CD4-positive, alpha-beta T cell (primary cell): ENCODE measurements at regions not wholly inside any gene's neighbourhood (a gene's known extent, or its start where the extent isn't known, plus 50 kb on each side); places are given as distances from the start of the nearest gene placed in this dataset.

Experiments used
- ATAC-seq: fragments of 200-7000 bp; cut with Tn5 transposase; one replicate; pipeline ENCODE4 v1.10.0; 2022; ENCODE audit warnings: mild to moderate bottlenecking; ENCODE audit not compliant: poor library complexity
- CTCF ChIA-PET: fragments of 350-600 bp; sonication (Branson Sonifier 250); formaldehyde crosslinking; loops from one replicate; lab custom pipeline; 2021; ENCODE audit warnings: antibody characterized with exemption, inconsistent platforms; lab: Charles Lee
- POLR2A ChIA-PET: fragments of 350-600 bp; sonication (Branson Sonifier 250); formaldehyde crosslinking; loops from one replicate; lab custom pipeline; 2021; ENCODE audit warnings: antibody characterized with exemption, inconsistent platforms; lab: Charles Lee
- DNase-seq, 14 experiments: peaks; one replicate each; pipeline ENCODE4 v3.0.0-alpha.2; 2013 to 2020; ENCODE audit warnings: mixed read lengths in 2 of 14
- H3K27ac ChIP-seq, 2 donors: one replicate each; pipeline versions ENCODE4 v1.5.1 to v1.7.0; 2013; ENCODE audit warnings: low read length in 2 of 2, low read depth in 1 of 2, mild to moderate bottlenecking in 1 of 2
- H3K27me3 ChIP-seq, 2 experiments: 1 replicate in 1 of 2; 2 replicates in 1 of 2; pipeline versions ENCODE4 v1.6.1 to v1.7.0; 2013; ENCODE audit warnings: low read length in 2 of 2, control low read depth in 1 of 2, mild to moderate bottlenecking in 1 of 2, moderate library complexity in 1 of 2; ENCODE audit not compliant: insufficient read depth in 2 of 2, control insufficient read depth in 1 of 2
- H3K36me3 ChIP-seq: one replicate; pipeline ENCODE4 v1.6.1; 2013; ENCODE audit warnings: low read length, control low read depth; ENCODE audit not compliant: insufficient read depth
- H3K4me1 ChIP-seq: one replicate; pipeline ENCODE4 v1.6.1; 2013; ENCODE audit warnings: low read length, control low read depth; ENCODE audit not compliant: insufficient read depth
- H3K4me3 ChIP-seq: one replicate; pipeline ENCODE4 v1.5.1; 2013; ENCODE audit warnings: mild to moderate bottlenecking, low read length, moderate library complexity
- H3K9me3 ChIP-seq, 2 experiments: 1 replicate in 1 of 2; 2 replicates in 1 of 2; pipeline versions ENCODE4 v1.6.1 to v1.7.0; 2013; ENCODE audit warnings: low read length in 2 of 2, mild to moderate bottlenecking in 2 of 2, control low read depth in 1 of 2, moderate library complexity in 1 of 2; ENCODE audit not compliant: control insufficient read depth in 1 of 2, insufficient read depth in 1 of 2
- H3K27ac Mint-ChIP-seq: one replicate; pipeline ENCODE4 v1.8.0; 2020; ENCODE audit warnings: mixed read lengths
- H3K27me3 Mint-ChIP-seq: one replicate; pipeline ENCODE4 v1.8.0; 2021; ENCODE audit warnings: mixed read lengths
- H3K36me3 Mint-ChIP-seq: one replicate; pipeline ENCODE4 v1.8.0; 2021; ENCODE audit warnings: low read depth, mixed read lengths
- H3K4me1 Mint-ChIP-seq: one replicate; pipeline ENCODE4 v1.8.0; 2021; ENCODE audit warnings: low read depth, mixed read lengths
- H3K4me3 Mint-ChIP-seq: one replicate; pipeline ENCODE4 v1.8.0; 2020; ENCODE audit warnings: mild to moderate bottlenecking, mixed read lengths
- H3K9me3 Mint-ChIP-seq: one replicate; pipeline ENCODE4 v1.8.0; 2020; ENCODE audit warnings: mixed read lengths
- CTCF ChIP-seq: fragments of 200-600 bp; IDR thresholded peaks from one replicate; pipeline ENCODE4 v1.8.0; 2022; ENCODE audit warnings: antibody characterized with exemption, mild to moderate bottlenecking
- intact Hi-C, 2 experiments: fragments of 100-400 bp; cut with DNase I in 1 of 2; cut with micrococcal nuclease in 1 of 2; formaldehyde crosslinking; loops; one replicate each; pipeline versions ENCODE4 v1.15.1 to v1.9.0; 2023 to 2025; cut with DNase I, micrococcal nuclease

- Histone ChIP-seq H3K4me1 (no peaks in the 10 kb centered on the region), H3K27ac (no peak overlapping the region), H3K27me3 (peaks cover 0 to 11% of the 10 kb centered on the region in 2 experiments), H3K36me3 (no peaks in the 10 kb centered on the region), H3K9me3 (peaks cover 0 to 17% of the 10 kb centered on the region in 2 experiments), H3K4me3 (no peak overlapping the region)
- Mint-ChIP-seq H3K27me3 (peaks cover 10% of the 10 kb centered on the region), H3K36me3 (no peaks in the 10 kb centered on the region), H3K4me1 (no peaks in the 10 kb centered on the region), H3K27ac (no peak overlapping the region), H3K4me3 (no peak overlapping the region), H3K9me3 (no peaks in the 10 kb centered on the region)
- CTCF ChIA-PET, result no interaction called here
- DNase-seq (no peak), ATAC-seq (no peak)
- POLR2A ChIA-PET, result no interaction called here
- TF ChIP-seq CTCF, result no peak
- intact Hi-C loops, result no loop called here
These were observed 83.1 kb downstream of the MCFD2 start for GRCh38 chr2:46832543-46832942.

GRCh38 chr2:46831869-46832265 lies 83.7 kb downstream of the MCFD2 start:
- no peak overlapping the region for H3K27ac ChIP-seq
- no peak overlapping the region for H3K27ac Mint-ChIP-seq
- TF ChIP-seq CTCF, result no peak
- no peaks in the 10 kb centered on the region for H3K4me1 ChIP-seq
- H3K36me3 ChIP-seq, result no peaks in the 10 kb centered on the region
- POLR2A ChIA-PET, result no interaction called here
- H3K27me3 ChIP-seq, result peaks cover 0 to 11% of the 10 kb centered on the region in 2 experiments
- no peaks in the 10 kb centered on the region for H3K36me3 Mint-ChIP-seq
- H3K9me3 Mint-ChIP-seq, result no peaks in the 10 kb centered on the region
- intact Hi-C loops, result no loop called here
- peaks cover 10% of the 10 kb centered on the region for H3K27me3 Mint-ChIP-seq
- no peak overlapping the region for H3K4me3 Mint-ChIP-seq
- CTCF ChIA-PET, result no interaction called here
- peaks cover 0 to 17% of the 10 kb centered on the region in 2 experiments for H3K9me3 ChIP-seq
- no peak for DNase-seq
- no peaks in the 10 kb centered on the region for H3K4me1 Mint-ChIP-seq
- no peak overlapping the region for H3K4me3 ChIP-seq
- no peak for ATAC-seq

GRCh38 chr2:46831051-46831868 lies 84.3 kb downstream of the MCFD2 start:
- Histone ChIP-seq H3K36me3 (no peaks in the 10 kb centered on the region), H3K27me3 (peaks cover 0 to 11% of the 10 kb centered on the region in 2 experiments), H3K9me3 (peaks cover 0 to 17% of the 10 kb centered on the region in 2 experiments), H3K4me1 (no peaks in the 10 kb centered on the region), H3K27ac (no peak overlapping the region), H3K4me3 (no peak overlapping the region)
- POLR2A ChIA-PET, result no interaction called here
- H3K27ac Mint-ChIP-seq, result no peak overlapping the region
- DNase-seq (no peak), ATAC-seq (no peak)
- CTCF ChIA-PET, result no interaction called here
- H3K9me3 Mint-ChIP-seq, result no peaks in the 10 kb centered on the region
- intact Hi-C loops, result no loop called here
- H3K36me3 Mint-ChIP-seq, result no peaks in the 10 kb centered on the region
- H3K27me3 Mint-ChIP-seq, result peaks cover 10% of the 10 kb centered on the region
- no peaks in the 10 kb centered on the region for H3K4me1 Mint-ChIP-seq
- no peak for TF ChIP-seq CTCF
- no peak overlapping the region for H3K4me3 Mint-ChIP-seq
